AG10803 (cell line): ENCODE measurements at regions not wholly inside any gene's neighbourhood (a gene's known extent, or its start where the extent isn't known, plus 50 kb on each side); places are given as distances from the start of the nearest gene placed in this dataset.
A peak's percentile ranks its signal among the peaks of the same experiment; 100 is the strongest.

Source experiments
- DNase-seq: peaks from one replicate; pipeline ENCODE4 v3.0.0; 2010; ENCODE audit warnings: low read depth
- H3K4me3 ChIP-seq: 2 replicates; pipeline ENCODE4 v1.5.1; 2011; ENCODE audit warnings: mild to moderate bottlenecking, low read length, control low read depth
- TF ChIP-seq, protein P1 (sequence below): conservative IDR thresholded peaks from 2 replicates; pipeline ENCODE4 v1.5.1; 2011; ENCODE audit warnings: mild to moderate bottlenecking, low read length, control low read depth, inconsistent platforms

- H3K4me3 ChIP-seq = no peak overlapping the region
- TF ChIP-seq, protein P1, sequence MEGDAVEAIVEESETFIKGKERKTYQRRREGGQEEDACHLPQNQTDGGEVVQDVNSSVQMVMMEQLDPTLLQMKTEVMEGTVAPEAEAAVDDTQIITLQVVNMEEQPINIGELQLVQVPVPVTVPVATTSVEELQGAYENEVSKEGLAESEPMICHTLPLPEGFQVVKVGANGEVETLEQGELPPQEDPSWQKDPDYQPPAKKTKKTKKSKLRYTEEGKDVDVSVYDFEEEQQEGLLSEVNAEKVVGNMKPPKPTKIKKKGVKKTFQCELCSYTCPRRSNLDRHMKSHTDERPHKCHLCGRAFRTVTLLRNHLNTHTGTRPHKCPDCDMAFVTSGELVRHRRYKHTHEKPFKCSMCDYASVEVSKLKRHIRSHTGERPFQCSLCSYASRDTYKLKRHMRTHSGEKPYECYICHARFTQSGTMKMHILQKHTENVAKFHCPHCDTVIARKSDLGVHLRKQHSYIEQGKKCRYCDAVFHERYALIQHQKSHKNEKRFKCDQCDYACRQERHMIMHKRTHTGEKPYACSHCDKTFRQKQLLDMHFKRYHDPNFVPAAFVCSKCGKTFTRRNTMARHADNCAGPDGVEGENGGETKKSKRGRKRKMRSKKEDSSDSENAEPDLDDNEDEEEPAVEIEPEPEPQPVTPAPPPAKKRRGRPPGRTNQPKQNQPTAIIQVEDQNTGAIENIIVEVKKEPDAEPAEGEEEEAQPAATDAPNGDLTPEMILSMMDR = no peak
- no peak for DNase-seq
Measured at GRCh38 chr4:159429693-159430035, 326.8 kb downstream of the RAPGEF2 start.

DNA sequence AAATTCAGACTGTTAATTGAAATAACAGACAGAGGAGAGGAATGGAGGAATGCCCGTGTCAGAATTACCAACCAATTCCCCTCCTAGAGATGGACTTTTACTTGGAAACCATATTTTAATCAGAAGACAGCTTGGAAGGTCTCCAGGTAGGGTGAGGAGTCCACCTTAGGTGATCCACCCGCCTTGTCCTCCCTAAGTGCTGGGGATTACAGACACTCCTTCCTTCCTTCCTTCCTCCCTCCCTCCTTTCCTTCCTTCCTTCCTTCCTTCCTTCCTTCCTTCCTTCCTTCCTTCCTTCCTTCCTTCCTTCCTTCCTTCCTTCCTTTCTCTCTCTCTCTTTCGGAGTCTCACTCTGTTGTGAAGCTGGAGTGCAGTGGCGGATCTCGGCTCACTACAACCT lies 328.0 kb downstream of the RAPGEF2 start:
- TF ChIP-seq, protein P1 = no peak
- no peak overlapping the region for H3K4me3 ChIP-seq
- no peak for DNase-seq

DNA sequence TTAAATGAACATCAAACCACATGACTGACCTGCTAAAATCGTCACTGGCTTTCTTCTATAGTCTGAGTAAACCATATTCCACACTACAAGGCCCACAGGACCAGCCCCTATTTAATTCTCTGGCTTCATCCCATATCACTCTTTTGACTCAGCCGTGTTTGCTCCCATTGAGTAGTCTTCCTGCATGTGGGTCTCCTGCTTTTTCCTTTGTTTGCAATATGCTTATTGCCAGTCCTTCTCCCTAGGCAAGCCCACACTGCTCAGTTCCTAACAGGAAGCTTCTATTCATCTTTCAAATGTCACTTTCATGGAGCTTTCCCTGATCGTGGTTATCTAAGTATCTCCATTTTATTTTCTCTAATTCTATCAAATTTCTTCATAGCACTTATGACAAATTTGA lies 329.6 kb downstream of the RAPGEF2 start:
- TF ChIP-seq, protein P1 = no peak

GRCh38 chr4:159433337-159433736 lies 330.5 kb downstream of the RAPGEF2 start:
- TF ChIP-seq, protein P1 = no peak
- H3K4me3 ChIP-seq = no peak overlapping the region
- peak; percentile 21 for DNase-seq

More for the DNA sequence above, 329.6 kb downstream of the RAPGEF2 start:
- no peak for DNase-seq
- H3K4me3 ChIP-seq = no peak overlapping the region

DNA sequence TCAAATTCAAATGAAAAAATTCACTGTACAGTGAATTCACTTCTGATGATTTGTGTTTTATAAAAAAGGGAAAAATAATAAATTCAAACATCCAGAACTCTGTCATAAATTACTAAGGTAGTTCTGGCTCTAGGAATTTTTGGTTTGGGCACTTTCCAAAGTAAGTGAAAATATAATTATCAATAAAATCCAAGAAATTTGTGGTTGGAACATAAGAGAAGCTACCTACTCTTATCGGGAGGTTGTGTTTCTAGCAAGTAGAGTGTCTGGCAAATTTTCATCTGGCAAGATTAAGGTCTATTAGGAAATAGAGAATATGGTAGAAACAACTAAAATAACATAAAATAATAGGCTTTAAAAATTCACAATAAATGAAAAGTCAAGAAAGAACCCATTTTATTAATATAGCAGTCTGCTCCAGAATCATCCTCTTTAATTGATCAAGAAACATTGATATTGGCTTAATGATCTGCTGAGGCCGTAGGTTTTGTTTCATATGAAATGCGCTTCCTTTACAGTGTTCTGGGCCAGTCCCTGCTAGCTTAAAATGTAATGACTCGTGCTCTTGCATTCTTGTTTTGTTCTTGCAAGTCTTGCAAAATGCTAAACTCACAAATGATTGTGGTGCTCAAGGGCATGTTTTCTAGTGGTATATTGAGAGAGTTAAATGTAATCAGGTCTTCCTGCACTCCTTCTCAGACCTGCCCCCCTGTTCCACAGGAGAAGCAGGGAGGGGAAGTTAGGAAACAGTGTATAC lies 331.4 kb downstream of the RAPGEF2 start:
- no peak overlapping the region for H3K4me3 ChIP-seq
- DNase-seq = peak; percentile 77
- TF ChIP-seq, protein P1 = no peak

GRCh38 chr4:159434871-159435241 lies 332.0 kb downstream of the RAPGEF2 start:
- TF ChIP-seq, protein P1 = no peak
- no peak for DNase-seq

GRCh38 chr4:159435561-159436023 lies 332.7 kb downstream of the RAPGEF2 start:
- TF ChIP-seq, protein P1 = no peak
- DNase-seq = no peak
- H3K4me3 ChIP-seq = no peak overlapping the region

More at GRCh38 chr4:159434871-159435241, 332.0 kb downstream of the RAPGEF2 start:
- no peak overlapping the region for H3K4me3 ChIP-seq
